ENCODE measurements at regions not wholly inside any gene's neighbourhood (a gene's known extent, or its start where the extent isn't known, plus 50 kb on each side); places are given as distances from the start of the nearest gene placed in this dataset.

GRCh38 chr18:24827501-24827900, 367.1 kb downstream of the HRH4 start:
- DNase-seq (ENCODE audit: low read depth in 2 of 2): no peak

DNA sequence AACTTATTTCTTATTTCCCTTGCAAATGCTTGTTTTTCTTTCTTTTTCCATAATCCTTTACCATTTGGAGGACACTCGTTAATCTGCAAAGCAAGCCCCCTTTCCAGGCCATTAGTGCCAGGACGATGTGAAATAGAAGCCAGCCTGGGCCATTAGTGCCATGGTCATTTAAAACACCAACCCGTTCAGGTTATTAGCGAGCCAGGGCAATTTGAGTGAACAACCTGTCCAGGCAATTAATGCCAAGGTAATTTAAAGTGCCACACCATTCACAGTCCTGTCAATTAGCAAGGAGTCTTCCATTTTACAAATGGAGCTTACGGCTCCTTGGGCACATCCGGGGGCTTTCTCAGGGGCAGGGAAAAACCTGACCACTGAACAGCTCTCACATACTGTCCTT, 370.6 kb downstream of the HRH4 start:
- DNase-seq (ENCODE audit: low read depth in 2 of 2): no peak

DNA sequence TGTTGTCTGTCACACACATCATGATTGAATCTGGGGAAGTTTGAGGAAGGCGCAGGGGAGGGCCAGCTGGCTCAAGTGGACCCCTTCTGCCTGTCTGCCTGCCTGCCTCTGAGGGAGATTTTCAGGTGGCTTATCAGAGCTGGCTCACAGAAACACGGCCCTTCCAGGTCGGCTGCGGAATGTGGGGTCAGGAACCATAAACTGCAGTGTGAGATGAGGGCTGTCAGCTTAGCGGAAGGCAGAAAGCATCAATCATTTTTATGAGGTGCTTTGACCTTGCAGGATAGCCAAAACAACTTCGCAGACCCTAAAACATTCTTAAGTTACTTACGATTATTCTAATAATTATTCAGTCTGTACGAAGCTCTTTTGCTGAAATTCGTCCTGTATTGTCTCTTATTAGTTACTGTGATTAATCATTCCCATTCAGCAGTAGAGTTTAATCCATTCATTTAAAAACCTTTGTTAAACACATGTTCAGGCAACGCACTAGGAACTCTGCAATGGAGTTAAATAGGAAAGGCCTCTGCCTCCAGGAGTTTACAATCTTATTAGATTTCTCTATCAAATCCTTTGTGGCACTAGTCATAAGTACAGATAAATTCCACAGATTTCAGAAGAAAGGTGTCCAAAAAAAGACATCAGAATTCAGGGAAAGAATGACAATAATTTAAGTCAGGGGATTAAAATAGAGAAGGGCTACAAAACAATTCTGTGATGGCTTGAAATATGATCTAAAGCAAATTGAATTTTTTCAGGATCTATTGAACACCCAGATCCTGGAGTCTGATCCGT, 371.6 kb downstream of the HRH4 start:
- DNase-seq (ENCODE audit: low read depth in 2 of 2): no peak

- DNase-seq (ENCODE audit: low read depth in 2 of 2): no peak
These were observed 375.3 kb downstream of the HRH4 start for GRCh38 chr18:24835751-24836150.

DNA sequence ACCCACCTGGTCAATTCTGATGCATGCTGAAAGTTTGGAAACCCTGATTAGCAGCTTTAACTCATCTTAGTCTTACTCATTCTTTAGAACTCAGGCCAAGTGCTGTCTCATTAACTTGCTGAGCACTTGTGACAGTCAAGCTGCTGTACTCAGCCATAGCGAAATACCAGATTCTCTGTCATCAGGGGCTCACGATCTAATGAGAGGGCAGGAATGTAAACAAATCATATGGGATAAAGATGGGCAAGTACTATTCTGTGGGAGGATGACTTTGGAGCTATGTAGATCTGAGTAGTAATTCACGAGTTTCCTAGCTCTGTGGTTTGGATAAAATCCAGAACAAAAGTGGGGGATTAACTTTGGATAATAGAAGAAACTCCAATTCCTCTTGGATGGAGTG, 376.6 kb downstream of the HRH4 start:
- DNase-seq (ENCODE audit: low read depth in 2 of 2): no peak

- no peak for DNase-seq (ENCODE audit: low read depth in 2 of 2)
These were observed 379.6 kb downstream of the HRH4 start for GRCh38 chr18:24840051-24840450.

DNA sequence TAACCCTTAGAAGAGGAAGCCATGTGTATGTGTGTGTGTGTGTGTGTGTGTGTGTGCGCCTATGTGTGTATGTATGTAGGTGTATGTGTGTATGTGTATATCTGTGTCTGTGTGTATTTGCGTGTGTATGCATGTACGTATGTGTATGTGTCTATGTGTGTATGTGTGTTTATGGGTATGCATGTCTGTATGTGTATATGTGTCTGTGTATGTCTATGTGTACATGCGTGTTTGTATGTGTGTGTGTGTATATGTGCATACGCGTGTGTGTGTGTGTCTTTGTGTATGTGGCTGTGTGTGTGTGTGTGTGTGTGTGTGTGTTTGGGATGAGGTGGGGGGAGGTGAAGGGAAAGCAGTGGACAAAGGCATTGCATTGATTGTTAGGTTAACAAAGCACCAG, 380.2 kb downstream of the HRH4 start:
- DNase-seq (ENCODE audit: low read depth in 2 of 2): no peak

- DNase-seq (ENCODE audit: low read depth in 2 of 2): no peak
These were observed 381.1 kb downstream of the HRH4 start for GRCh38 chr18:24841536-24841935.

DNA sequence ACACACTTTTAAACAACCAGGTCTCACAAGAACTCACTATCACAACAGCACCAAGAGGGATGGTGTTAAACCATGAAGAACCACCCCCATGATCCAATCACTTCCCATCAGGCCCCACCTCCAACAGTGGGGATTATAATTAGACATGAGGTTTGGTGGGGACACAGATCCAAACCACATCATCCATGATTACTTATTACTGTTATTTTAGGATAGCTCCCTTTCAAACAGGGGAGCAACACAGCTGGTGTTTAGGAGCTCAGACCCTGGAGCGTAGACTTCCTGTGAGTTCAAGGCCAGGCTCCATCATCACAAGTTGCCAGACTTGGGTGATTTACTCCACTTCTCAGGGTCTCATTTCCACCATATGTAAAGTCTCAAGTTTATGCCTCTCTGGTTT, 382.7 kb downstream of the HRH4 start:
- DNase-seq (ENCODE audit: low read depth in 2 of 2): no peak

GRCh38 chr18:24846138-24846537, 385.7 kb downstream of the HRH4 start:
- DNase-seq (ENCODE audit: low read depth in 2 of 2): no peak

GRCh38 chr18:24850532-24850931, 390.1 kb downstream of the HRH4 start:
- DNase-seq (ENCODE audit: low read depth in 2 of 2): no peak

GRCh38 chr18:24853076-24853475, 392.6 kb downstream of the HRH4 start:
- no peak for DNase-seq (ENCODE audit: low read depth in 2 of 2)

DNA sequence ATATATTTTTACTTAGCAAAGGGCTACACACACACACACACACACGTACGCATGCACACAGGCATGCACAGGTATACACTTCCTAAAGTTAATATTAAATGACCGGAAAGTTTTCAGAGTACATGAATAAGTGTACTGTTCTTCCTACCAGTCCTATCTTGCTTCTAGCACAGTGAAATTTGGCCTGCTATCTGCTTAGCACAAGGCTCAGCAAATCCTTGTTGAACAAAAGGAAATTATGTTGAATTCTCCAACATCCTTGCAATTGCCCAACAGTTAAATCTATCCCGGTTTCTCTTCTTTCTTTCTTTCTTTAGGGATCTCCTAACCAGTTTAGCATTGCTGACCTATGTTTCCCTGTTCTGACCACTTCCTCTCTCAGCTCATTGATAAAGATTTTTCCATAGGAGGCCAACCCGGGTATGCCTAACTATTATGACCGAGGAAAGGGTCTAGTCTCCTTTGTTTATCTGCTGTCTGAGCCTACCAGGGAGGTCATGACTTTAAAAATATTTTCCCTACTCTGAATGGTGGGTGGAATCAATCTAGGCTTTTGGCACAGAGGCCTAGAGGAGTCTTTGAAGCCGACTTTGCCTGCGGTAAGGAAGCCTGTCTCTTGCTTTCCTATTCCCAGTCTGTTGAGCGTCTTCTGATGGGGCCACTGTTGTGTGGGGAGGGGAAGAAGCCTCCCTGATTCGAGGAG, 400.7 kb downstream of the HRH4 start:
- DNase-seq (ENCODE audit: low read depth in 2 of 2): no peak

GRCh38 chr18:24862201-24862816, 401.9 kb downstream of the HRH4 start:
- no peak for DNase-seq (ENCODE audit: low read depth in 2 of 2)

- DNase-seq (ENCODE audit: low read depth in 2 of 2): no peak
These were observed 407.9 kb downstream of the HRH4 start for GRCh38 chr18:24868311-24868710.

GRCh38 chr18:24868760-24869237, 408.4 kb downstream of the HRH4 start:
- no peak for DNase-seq (ENCODE audit: low read depth in 2 of 2)

DNA sequence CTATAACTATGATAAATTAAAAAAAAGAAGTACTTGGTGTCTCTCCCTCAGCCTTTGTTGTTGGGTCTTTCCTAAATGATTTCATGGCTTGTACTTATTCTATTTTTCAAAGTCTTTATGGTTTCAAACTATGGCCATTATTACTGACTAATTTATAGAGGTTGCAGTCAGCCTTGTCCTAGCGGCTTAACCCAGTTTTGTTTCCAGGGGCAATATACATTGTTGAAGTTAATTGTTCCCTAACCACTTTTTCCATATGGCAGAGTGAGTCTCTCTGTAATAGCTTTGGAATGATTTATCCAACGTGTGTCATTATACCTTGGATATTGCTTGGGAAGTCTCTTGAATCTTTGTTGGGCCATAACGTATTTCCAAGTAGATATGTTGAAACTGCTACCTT, 408.8 kb downstream of the HRH4 start:
- no peak for DNase-seq (ENCODE audit: low read depth in 2 of 2)

DNA sequence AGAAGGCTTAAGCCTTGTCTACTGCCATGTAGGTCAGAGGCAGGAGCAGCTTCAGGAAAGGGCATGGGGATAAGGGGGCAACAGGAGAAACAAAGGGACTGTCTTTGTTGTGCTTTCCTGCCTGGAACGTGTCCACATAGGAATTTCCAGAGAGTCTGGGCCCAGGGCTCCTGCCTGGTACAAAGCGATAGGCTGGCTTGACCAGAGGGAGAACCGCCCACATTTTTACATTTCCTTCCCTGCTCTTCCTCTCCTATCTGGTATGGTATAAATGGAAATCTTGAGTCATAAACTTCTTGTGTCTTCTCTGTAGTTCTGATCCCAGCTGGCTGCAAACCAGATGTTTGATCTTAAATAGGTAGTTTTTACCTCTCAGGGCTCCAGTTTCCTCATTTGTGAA, 414.8 kb downstream of the HRH4 start:
- DNase-seq (ENCODE audit: low read depth in 2 of 2): no peak

DNA sequence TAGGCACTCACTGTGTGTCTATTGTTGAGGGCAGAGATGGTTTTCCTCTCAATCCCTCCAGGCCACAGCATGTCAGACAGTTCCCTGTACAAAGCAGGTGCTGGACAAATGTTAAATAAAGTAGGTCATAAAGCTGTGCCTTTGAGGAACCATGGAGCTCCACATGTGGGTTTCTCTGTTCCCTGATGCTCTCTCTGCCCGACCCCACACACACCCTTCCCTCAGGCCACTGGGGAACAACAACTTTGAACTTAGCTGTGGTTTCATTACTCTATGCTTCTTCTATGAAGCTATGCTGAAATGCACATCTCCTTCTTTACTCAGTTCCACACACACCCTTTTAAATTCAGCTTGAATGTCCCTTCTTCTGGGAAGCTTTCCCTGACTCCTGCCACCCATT, 415.3 kb downstream of the HRH4 start:
- DNase-seq (ENCODE audit: low read depth in 2 of 2): no peak

DNA sequence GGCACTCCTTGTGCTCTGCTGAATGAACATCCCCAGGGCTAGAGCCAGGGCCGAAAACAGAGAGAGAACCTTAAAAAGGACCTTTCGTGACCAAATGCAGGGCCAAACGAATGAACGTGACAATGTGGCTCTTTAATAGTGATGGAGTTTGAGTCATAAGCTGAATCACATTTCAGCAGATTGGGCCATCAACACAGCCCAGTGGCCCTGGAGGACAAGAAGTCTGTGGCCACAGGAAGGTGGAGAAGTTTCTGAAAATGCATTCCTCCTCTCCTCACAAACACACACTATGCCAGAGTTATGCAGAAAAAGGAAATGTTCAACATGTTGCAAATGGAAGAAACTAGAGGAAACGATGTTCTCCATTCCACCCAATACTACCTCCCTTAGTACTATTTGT, 415.8 kb downstream of the HRH4 start:
- DNase-seq (ENCODE audit: low read depth in 2 of 2): no peak

- no peak for DNase-seq (ENCODE audit: low read depth in 2 of 2)
These were observed 416.6 kb downstream of the HRH4 start for GRCh38 chr18:24877066-24877465.

DNA sequence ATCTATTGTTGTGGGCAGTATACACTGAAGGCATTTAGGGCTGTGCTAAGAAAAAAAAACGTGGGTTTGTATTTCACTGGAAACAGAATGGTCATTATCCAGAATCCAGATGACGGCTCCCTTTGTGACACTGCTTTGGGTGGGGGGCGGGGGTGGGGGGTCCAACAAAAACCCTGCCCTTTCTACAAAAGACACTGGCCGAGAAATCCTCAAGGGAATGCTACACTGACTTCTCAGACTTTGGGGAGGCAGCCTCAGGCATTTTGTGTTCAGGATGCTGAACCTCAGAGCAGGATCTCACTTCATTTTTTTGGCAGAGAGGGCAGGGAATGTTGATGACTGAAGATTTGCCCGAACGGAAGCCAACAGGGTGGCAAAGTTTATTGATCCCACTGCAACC, 417.1 kb downstream of the HRH4 start:
- DNase-seq (ENCODE audit: low read depth in 2 of 2): no peak

DNA sequence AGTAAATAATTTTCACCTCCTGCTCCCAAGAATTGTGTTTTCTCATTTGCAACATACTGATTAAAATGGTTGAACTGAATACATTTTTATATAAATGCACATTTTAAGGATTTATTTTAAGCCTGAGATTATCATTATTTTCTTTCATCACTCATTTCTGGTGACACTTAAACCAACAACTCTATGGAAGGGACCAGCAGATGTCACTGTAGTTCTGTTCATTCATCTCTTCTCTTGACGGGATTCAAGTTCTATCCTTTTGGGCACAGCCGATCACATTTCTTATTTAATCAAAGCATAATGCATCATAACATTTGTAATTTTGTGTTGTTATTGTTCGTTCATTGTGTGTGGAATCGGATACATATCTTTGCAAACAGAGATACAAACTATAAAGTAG, 417.9 kb downstream of the HRH4 start:
- DNase-seq (ENCODE audit: low read depth in 2 of 2): no peak

All from stimulated activated CD4-positive, alpha-beta T cell treated with anti-CD3 and anti-CD28 coated beads, Interleukin-4, amount 100 ng/mL, for 48 hours (primary cell).